Ammon's horn (tissue), 1 donor: ENCODE measurements at regions not wholly inside any gene's neighbourhood (a gene's known extent, or its start where the extent isn't known, plus 50 kb on each side); places are given as distances from the start of the nearest gene placed in this dataset.

ENCODE experiments used
- DNase-seq: peaks from one replicate; pipeline ENCODE4 v3.0.0-alpha.2; 2016; ENCODE audit warnings: low spot score

GRCh38 chr6:164216368-164216767, 801.9 kb downstream of the QKI start:
- DNase-seq, result peak; percentile 24

DNA sequence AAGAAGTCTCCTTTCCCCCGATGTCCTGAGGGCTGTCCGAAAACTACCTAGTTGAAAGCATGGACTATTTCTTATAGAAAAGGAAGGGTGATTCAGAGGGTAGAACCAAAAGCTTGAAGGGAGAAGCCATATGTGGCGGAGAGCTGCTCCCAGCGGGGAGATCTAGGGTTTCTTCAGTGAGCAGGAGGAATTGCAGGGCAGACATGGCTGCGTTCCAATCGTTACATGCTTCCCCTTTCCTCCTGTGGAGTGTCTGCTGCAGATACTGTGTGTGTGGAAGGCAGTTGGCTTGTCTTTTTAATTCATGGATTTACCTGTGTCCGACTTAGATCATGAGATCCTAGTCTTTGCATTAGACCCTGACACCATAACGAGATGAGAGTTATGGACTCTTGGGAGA, 799.5 kb downstream of the QKI start:
- no peak for DNase-seq

- no peak for DNase-seq
Measured at GRCh38 chr6:164211254-164211653, 796.7 kb downstream of the QKI start.

DNA sequence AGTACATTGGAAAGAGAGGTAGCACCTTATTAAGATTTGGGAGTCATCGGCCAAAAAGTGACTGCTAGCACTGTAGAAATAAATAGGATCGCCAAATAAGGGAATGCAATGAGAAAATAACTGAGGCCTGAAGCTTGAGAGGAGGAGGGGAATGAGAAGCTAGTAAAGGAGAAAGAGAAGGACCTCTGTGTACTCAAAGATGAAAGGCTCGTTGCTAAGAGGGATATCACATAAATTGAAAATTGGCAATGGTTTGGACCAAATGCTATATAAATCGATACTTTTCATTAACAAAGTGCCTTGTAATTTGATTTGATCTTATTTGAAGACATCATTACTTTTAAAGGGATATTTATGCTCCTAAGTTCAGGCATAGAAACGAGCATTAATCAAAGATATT, 796.3 kb downstream of the QKI start:
- no peak for DNase-seq

GRCh38 chr6:164210323-164210722, 795.8 kb downstream of the QKI start:
- no peak for DNase-seq

DNA sequence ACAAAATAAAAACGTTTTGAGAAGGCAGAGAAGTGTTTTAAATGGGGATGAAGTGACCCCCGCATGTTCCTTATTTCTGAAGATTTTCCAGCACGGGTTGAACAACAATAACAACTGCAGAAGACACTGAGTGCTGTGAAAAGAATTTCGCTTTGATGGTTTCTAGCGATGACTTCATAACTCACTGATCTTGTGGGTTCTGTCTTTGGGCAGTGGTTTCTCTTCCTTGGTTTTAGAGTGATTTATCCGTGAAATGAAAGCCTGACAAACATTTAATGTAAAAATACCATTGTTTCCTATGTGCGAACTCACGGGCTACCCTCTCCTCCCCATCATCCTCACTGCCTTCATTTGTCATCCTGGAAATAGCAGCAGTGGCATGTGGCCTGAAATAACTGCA, 793.9 kb downstream of the QKI start:
- DNase-seq, result no peak

DNA sequence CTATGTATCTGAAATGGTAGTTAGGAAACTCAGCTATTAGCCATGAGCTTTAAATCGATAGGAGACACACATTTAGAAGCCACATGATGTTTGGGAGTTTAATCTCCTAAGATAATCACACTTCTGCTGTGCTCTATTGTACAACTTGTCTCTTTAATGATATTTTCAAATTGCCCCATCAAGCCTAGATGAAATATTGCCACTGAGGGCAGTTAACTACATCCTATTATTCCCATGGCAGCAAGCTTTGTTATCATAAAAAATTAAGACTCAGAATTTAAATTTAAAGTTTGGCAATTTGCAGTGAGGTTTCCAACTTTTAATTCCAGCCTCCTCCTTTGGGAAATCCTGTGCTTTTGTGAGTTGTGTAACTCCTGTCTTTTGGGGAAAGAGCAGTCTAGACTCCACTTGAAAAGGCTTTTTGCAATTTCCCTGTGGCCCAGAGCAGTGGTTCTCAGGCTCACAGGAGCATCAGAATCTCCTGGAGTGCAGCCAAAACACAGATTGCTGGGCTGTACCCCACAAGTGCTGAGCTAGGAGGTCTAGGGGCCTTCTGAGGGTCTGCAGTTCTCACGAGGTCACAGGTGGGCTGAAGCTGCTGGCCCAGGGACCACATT, 792.4 kb downstream of the QKI start:
- no peak for DNase-seq

- DNase-seq, result no peak
Measured at GRCh38 chr6:164200071-164200470, 785.6 kb downstream of the QKI start.

DNA sequence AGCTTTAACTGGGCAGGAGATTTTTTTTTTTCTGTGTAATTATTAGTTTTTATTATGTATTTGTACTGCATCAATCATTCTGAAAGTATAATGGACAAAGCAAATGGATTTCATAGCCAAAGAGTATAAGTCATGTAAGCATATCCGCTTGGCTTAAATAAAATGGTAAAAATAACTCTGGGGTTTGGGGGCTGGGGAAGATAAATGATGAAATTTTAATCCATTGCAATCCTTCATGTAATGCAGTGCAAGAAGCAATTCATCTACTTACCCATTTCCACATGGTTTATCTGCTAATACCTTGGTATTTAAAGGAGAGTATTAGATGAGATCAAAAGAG, 781.4 kb downstream of the QKI start:
- DNase-seq, result no peak

- DNase-seq, result no peak
Measured at GRCh38 chr6:164195278-164195941, 780.9 kb downstream of the QKI start.

- no peak for DNase-seq
Measured at GRCh38 chr6:164188861-164189260, 774.3 kb downstream of the QKI start.

- DNase-seq, result peak; percentile 10
Measured at GRCh38 chr6:164185471-164185871, 771.0 kb downstream of the QKI start.

DNA sequence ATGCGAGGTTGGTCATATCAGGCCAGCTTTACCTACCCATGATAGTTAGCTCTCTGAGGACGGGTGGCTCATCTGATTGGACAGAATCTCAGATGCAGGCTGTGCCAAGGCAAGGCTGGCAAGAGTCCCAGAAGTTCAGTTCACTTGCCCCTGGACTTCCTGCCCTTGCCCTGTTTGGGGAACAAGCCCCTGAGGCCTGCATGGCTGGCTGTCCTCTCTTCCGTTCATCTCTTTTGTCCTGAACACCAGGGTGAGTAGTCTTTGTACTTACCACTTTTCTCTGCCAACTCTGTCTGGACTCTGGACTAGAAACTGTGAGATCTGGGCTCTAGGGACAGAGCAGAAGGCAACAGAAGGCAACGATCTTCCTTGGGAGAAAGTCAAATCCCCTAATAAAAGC, 769.9 kb downstream of the QKI start:
- peak; percentile 21 for DNase-seq

DNA sequence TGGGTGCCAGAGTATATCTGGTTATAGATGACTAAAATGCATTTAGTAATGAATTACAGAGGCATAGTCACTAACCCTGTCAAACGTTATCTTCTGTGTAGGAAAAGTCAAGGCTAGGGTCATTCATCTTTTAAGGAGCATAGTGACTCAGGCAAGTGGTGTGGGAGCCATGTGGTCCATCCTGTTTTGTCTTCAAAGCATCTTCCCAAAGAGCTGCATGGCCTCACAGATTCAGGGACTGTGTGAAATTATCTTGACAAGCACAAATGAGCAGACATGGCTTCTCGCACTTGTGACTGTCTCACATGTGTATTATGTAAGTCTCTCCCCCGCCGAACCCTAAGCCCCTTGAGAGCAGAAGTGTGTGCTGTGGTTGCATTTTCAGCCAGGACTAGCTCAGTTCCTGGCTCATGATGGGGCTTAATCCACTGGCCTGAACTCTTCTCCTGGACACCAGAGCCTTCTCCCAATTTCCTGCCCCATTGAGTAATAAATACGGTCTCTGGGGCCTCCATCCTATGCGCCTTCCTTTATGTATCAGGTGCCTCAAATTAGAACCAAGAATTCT, 769.1 kb downstream of the QKI start:
- no peak for DNase-seq

DNA sequence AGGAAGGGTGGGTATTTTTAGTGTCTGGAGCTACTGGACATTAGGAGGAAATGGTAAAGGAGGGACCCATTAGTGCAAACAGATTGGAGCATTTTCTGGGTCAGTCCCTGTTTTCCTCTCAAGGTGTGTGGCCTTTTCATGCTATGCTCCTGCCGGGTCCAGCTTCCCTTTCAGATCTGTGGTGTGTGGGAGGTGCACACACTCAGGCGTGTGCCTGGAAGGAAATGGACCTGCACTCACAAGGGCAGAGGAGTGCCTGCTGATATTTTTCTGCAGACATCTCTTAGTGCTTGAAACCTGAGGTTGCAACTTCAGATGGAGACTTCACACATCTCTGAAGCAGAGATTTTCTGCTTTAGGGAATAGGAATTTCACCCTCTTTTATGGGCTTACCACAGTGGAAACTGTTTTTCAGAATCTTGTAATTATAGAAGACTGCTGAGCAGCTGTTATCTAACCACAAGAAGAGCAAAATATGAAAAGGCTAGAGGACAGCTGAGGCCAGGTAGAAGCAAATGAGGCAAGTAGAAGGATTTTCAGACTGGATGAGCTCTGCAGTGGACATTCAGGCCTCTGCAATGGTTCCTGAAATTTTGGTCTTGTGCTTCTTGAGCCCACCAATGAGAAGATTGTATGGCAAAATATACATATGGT, 764.3 kb downstream of the QKI start:
- no peak for DNase-seq

DNA sequence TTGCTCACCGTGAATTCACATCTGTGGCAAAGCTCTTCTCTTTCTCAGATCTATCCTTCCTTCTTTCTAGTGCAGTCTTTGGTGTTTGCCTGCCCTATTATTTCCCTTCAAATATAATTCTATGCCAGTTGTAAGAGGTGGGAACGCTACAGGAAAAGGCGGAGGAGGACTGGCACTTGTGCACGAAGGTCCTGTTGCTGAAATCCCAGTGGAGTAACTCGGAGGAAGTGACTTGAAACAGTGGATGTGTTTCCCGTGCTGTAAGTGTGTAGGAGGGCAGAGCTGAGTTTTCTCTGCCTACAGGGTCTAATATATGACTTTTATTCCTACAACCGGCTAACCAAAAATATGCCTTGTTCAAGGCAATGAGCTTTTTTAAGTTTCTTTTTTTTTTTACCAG, 754.8 kb downstream of the QKI start:
- no peak for DNase-seq

DNA sequence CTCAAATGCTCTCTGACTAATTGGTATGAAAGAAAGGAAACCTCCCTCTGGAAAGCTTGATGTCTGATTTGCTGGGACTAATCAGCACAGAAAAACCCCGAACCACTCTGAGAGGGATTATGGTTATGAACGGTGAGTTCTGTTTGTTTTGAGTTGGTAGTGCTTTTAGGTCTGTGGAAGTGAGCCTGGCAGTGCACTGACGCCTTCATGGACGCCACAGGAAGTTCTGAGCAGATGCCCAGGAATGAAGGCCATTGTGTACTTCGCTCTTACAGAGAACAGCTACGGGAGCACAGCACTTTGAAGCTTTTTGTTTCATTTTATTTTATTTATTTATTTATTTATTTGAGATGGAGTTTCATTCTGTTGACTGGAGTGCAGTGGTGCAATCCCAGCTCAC, 754.1 kb downstream of the QKI start:
- DNase-seq, result peak; percentile 14

GRCh38 chr6:164167873-164168405, 753.4 kb downstream of the QKI start:
- DNase-seq, result peak; percentile 55

- DNase-seq, result no peak
Measured at GRCh38 chr6:164166996-164167395, 752.5 kb downstream of the QKI start.

GRCh38 chr6:164166515-164166914, 752.0 kb downstream of the QKI start:
- DNase-seq, result no peak

GRCh38 chr6:164164876-164165275, 750.4 kb downstream of the QKI start:
- no peak for DNase-seq

DNA sequence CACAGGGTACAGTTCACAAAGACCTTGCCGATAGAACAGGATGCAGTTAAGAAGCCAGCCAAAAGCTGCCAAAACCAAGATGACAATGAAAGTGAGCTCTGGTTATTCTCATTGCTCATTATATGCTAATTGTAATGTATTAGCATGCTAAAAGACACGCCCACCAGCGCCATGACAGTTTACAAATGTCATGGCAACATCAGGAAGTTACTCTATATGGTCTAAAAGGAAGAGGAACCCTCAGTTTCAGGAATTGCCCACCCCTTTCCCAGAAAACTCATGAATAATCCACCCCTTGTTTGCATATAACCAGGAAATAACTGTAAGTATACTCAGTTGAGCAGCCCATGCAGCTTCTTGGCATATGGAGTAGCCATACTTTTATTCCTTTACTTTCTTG, 748.7 kb downstream of the QKI start:
- DNase-seq, result no peak

DNA sequence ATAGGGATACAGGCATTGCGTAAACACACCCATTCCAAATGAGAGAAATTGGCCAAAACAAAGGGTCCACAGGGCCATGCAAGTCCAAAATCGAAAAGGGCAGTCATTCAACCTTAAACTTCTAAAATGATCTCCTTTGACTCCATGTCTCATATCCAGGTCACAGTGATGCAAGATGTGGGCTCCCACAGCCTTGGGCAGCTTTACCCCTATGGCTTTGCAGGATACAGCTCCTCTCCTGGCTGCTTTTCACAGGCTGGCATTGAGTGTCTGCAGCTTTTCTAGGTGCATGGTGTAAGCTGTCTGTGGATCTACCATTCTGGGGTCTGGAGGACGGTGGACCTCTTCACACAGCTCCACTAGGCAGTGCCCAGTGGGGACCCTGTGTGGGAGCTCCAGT, 744.5 kb downstream of the QKI start:
- no peak for DNase-seq
